ENCODE measurements at regions not wholly inside any gene's neighbourhood (a gene's known extent, or its start where the extent isn't known, plus 50 kb on each side); places are given as distances from the start of the nearest gene placed in this dataset.

GRCh38 chr13:71355010-71355409 is 512.0 kb downstream of the DACH1 start:
- Mint-ChIP-seq H3K27ac (no peak overlapping the region; a peak in 1 of 7 replicates), H3K36me3 (ENCODE audit: insufficient read depth in 1 of 3, low read depth in 3 of 3) (no peaks in the 10 kb centered on the region), H3K9me3 (no peaks in the 10 kb centered on the region), H3K27me3 (ENCODE audit: low read depth) (no peaks in the 10 kb centered on the region), H3K4me3 (no peak overlapping the region), H3K4me1 (no peaks in the 10 kb centered on the region)
- H3K4ac ChIP-seq (ENCODE audit: low read depth, low read length): no peak overlapping the region
- H2AFZ ChIP-seq (ENCODE audit: low read length): no peak overlapping the region
- H3T11ph ChIP-seq (ENCODE audit: low read length): no peak overlapping the region
- H3K56ac ChIP-seq (ENCODE audit: insufficient read length, low read depth, low read length): no peak overlapping the region
- no peak overlapping the region for H3K27ac ChIP-seq (ENCODE audit: insufficient read length, low read depth, low read length)
- no peaks in the 10 kb centered on the region for H3K9me3 ChIP-seq (ENCODE audit: control insufficient read depth, low read depth, low read length)
- H4K8ac ChIP-seq (replicated peaks; ENCODE audit: insufficient read length, low read depth, low read length): no peak overlapping the region
- H4K20me1 ChIP-seq (ENCODE audit: control insufficient read depth, insufficient read depth, insufficient read length): no peaks in the 10 kb centered on the region
- no peaks in the 10 kb centered on the region for H3K79me1 ChIP-seq (ENCODE audit: insufficient read depth, low read depth, low read length, poor library complexity, severe bottlenecking)
- no peak overlapping the region for H2BK5ac ChIP-seq (ENCODE audit: insufficient read length, low read length)
- no peak overlapping the region for H3K4me2 ChIP-seq (ENCODE audit: insufficient read depth, insufficient read length, low read length)
- H3K79me2 ChIP-seq (ENCODE audit: insufficient read depth, low read length): no peaks in the 10 kb centered on the region
- no peak overlapping the region for H3K23ac ChIP-seq (ENCODE audit: insufficient read length, low read depth, low read length)
- no peaks in the 10 kb centered on the region for H3K23me2 ChIP-seq (ENCODE audit: insufficient read length, low read depth, low read length, poor library complexity, severe bottlenecking)
- no CpG with 5 or more reads among the region's 7 CpGs for WGBS (ENCODE audit: extremely low coverage, insufficient read length, low lambda C conversion rate)
- no peak for TF ChIP-seq CTCF (conservative IDR thresholded peaks at IDR 0.05)
- no peak overlapping the region for H2BK120ac ChIP-seq (ENCODE audit: low read depth, low read length, poor library complexity, severe bottlenecking)
- no peak overlapping the region for H2BK20ac ChIP-seq (ENCODE audit: low read depth, low read length, poor library complexity, severe bottlenecking)
- no peak for DNase-seq
- no peak overlapping the region for H2BK12ac ChIP-seq (ENCODE audit: insufficient read length, low read depth, low read length)
- H3K27me3 ChIP-seq (ENCODE audit: insufficient read depth, low read length): no peaks in the 10 kb centered on the region
- no peak overlapping the region for H2BK15ac ChIP-seq (ENCODE audit: low read depth, low read length)
- H4K5ac ChIP-seq (ENCODE audit: insufficient read length, low read depth, low read length): no peak overlapping the region
- H3K4me1 ChIP-seq (ENCODE audit: insufficient read depth, low read length): no peaks in the 10 kb centered on the region
- H3K14ac ChIP-seq (ENCODE audit: insufficient read depth, low read length): no peak overlapping the region
- no peak overlapping the region for H2AK5ac ChIP-seq (ENCODE audit: insufficient read length, low read length)
- H3K18ac ChIP-seq (ENCODE audit: insufficient read length, low read depth, low read length): no peak overlapping the region
- no peak overlapping the region for H4K91ac ChIP-seq (ENCODE audit: insufficient read length, low read depth, low read length)
- no peak overlapping the region for H3K9ac ChIP-seq (ENCODE audit: extremely low read depth, insufficient read length, low read length)
